Fibroblast of lung (primary cell): ENCODE measurements at regions not wholly inside any gene's neighbourhood (a gene's known extent, or its start where the extent isn't known, plus 50 kb on each side); places are given as distances from the start of the nearest gene placed in this dataset.

Source experiments
- DNase-seq, 2 donors: peaks; one replicate each; pipeline versions ENCODE4 v3.0.0 to v3.0.0-alpha.2; 2010; ENCODE audit warnings: low read depth in 2 of 2
- H2AFZ ChIP-seq: 2 replicates; pipeline ENCODE4 v1.5.1; 2012; ENCODE audit warnings: low read length, control low read depth, inconsistent platforms
- H3K27ac ChIP-seq: 2 replicates; pipeline ENCODE4 v1.5.1; 2011; ENCODE audit warnings: low read length, control low read depth; ENCODE audit not compliant: insufficient read depth
- H3K27me3 ChIP-seq: 2 replicates; pipeline ENCODE4 v1.5.1; 2011; ENCODE audit warnings: mild to moderate bottlenecking, low read length; ENCODE audit not compliant: control insufficient read depth, insufficient read depth
- H3K36me3 ChIP-seq: 2 replicates; pipeline ENCODE4 v1.5.1; 2011; ENCODE audit warnings: low read length; ENCODE audit not compliant: control insufficient read depth, insufficient read depth
- H3K4me1 ChIP-seq: 2 replicates; pipeline ENCODE4 v1.5.1; 2011; ENCODE audit warnings: low read length; ENCODE audit not compliant: control insufficient read depth, insufficient read depth; ENCODE audit errors: extremely low read depth
- H3K4me2 ChIP-seq: 2 replicates; pipeline ENCODE4 v1.5.1; 2011; ENCODE audit warnings: low read length, control low read depth; ENCODE audit not compliant: insufficient read depth; ENCODE audit errors: extremely low read depth
- H3K4me3 ChIP-seq, 4 experiments: fragments of 200-600 bp in 1 of 4; sonication (generic) in 1 of 4; replicated peaks in 1 of 4; 2 replicates each; pipeline ENCODE4 v1.5.1; 2011 to 2016; ENCODE audit warnings: low read length in 4 of 4, low read depth in 3 of 4, mild to moderate bottlenecking in 3 of 4, control low read depth in 2 of 4, inconsistent platforms in 1 of 4, mixed read lengths in 1 of 4; ENCODE audit not compliant: insufficient read depth in 1 of 4; ENCODE audit errors: control extremely low read depth in 1 of 4
- H3K79me2 ChIP-seq: 2 replicates; pipeline ENCODE4 v1.5.1; 2012; ENCODE audit warnings: mild to moderate bottlenecking, low read length, inconsistent platforms; ENCODE audit not compliant: control insufficient read depth, insufficient read depth
- H3K9ac ChIP-seq: 2 replicates; pipeline ENCODE4 v1.5.1; 2011; ENCODE audit warnings: mild to moderate bottlenecking, low read length, control low read depth; ENCODE audit not compliant: insufficient read depth
- H3K9me3 ChIP-seq: 2 replicates; pipeline ENCODE4 v1.5.1; 2012; ENCODE audit warnings: low read depth, low read length; ENCODE audit not compliant: control insufficient read depth, insufficient read depth
- H4K20me1 ChIP-seq: 2 replicates; pipeline ENCODE4 v1.5.1; 2011; ENCODE audit warnings: low read length; ENCODE audit not compliant: control insufficient read depth, insufficient read depth; ENCODE audit errors: extremely low read depth
- CTCF ChIP-seq, 2 donors: IDR thresholded peaks in 1 of 2; conservative IDR thresholded peaks in 1 of 2; 1 replicate in 1 of 2; 2 replicates in 1 of 2; pipeline ENCODE4 v1.5.1; 2011 to 2012; ENCODE audit warnings: low read length in 2 of 2, control low read depth in 1 of 2, inconsistent platforms in 1 of 2, low read depth in 1 of 2, mild to moderate bottlenecking in 1 of 2
- EZH2 ChIP-seq: IDR thresholded peaks from 2 replicates; pipeline ENCODE4 v1.5.1; 2012; ENCODE audit warnings: low read length, control low read depth, mild to moderate bottlenecking; ENCODE audit errors: missing control alignments

- Histone ChIP-seq H3K27me3 (no peaks in the 10 kb centered on the region), H2AFZ (no peak overlapping the region), H3K4me1 (no peaks in the 10 kb centered on the region), H3K9me3 (no peaks in the 10 kb centered on the region), H3K4me3 (peak overlapping the region in 1 of 4 experiments; percentile 14), H3K36me3 (no peaks in the 10 kb centered on the region), H3K27ac (no peak overlapping the region), H3K4me2 (peak overlapping the region; percentile 46), H4K20me1 (no peaks in the 10 kb centered on the region), H3K9ac (no peak overlapping the region), H3K79me2 (no peaks in the 10 kb centered on the region)
- DNase-seq, result peak; percentile 92 to 94
- no peak for TF ChIP-seq CTCF (conservative IDR thresholded peaks at IDR 0.05 in 1 of 2, IDR thresholded peaks at IDR 0.05 in 1 of 2; ENCODE audit: low read depth in 1 of 2, low read length in 2 of 2)
- no peak for TF ChIP-seq EZH2
These were observed 140.2 kb upstream of the LPAR1 start for GRCh38 chr9:111178331-111179055.

- no peaks in the 10 kb centered on the region for H3K27me3 ChIP-seq
- TF ChIP-seq EZH2, result no peak
- no peak for TF ChIP-seq CTCF (conservative IDR thresholded peaks at IDR 0.05 in 1 of 2, IDR thresholded peaks at IDR 0.05 in 1 of 2; ENCODE audit: low read depth in 1 of 2, low read length in 2 of 2)
- H3K27ac ChIP-seq, result no peak overlapping the region
- no peaks in the 10 kb centered on the region for H4K20me1 ChIP-seq
- no peak overlapping the region for H3K4me2 ChIP-seq
- no peak overlapping the region for H3K9ac ChIP-seq
- no peaks in the 10 kb centered on the region for H3K36me3 ChIP-seq
- H3K4me3 ChIP-seq, result no peak overlapping the region
- no peaks in the 10 kb centered on the region for H3K9me3 ChIP-seq
- H2AFZ ChIP-seq, result no peak overlapping the region
- DNase-seq, result no peak
- no peaks in the 10 kb centered on the region for H3K4me1 ChIP-seq
- no peaks in the 10 kb centered on the region for H3K79me2 ChIP-seq
These were observed 138.2 kb upstream of the LPAR1 start for GRCh38 chr9:111176511-111176910.

- H3K27ac ChIP-seq, result no peak overlapping the region
- H3K4me1 ChIP-seq, result no peaks in the 10 kb centered on the region
- TF ChIP-seq EZH2, result no peak
- TF ChIP-seq CTCF (conservative IDR thresholded peaks at IDR 0.05 in 1 of 2, IDR thresholded peaks at IDR 0.05 in 1 of 2; ENCODE audit: low read depth in 1 of 2, low read length in 2 of 2), result no peak
- H3K9me3 ChIP-seq, result no peaks in the 10 kb centered on the region
- H3K36me3 ChIP-seq, result no peaks in the 10 kb centered on the region
- no peak overlapping the region for H3K4me2 ChIP-seq
- no peaks in the 10 kb centered on the region for H4K20me1 ChIP-seq
- no peak for DNase-seq
- H3K27me3 ChIP-seq, result no peaks in the 10 kb centered on the region
- no peaks in the 10 kb centered on the region for H3K79me2 ChIP-seq
- no peak overlapping the region for H2AFZ ChIP-seq
- H3K9ac ChIP-seq, result no peak overlapping the region
- H3K4me3 ChIP-seq, result no peak overlapping the region
These were observed 137.1 kb upstream of the LPAR1 start for GRCh38 chr9:111175350-111175749.
